ENCODE measurements at regions not wholly inside any gene's neighbourhood (a gene's known extent, or its start where the extent isn't known, plus 50 kb on each side); places are given as distances from the start of the nearest gene placed in this dataset.

GRCh38 chr10:60998932-60999331 lies 54.9 kb upstream of the RHOBTB1 start:
- WGBS = 65% methylated on average over 4 of the region's 4 CpGs
- Histone ChIP-seq H3K4me1 (ENCODE audit: control insufficient read depth in 4 of 4, insufficient read depth in 4 of 4, low read length in 3 of 4) (peaks cover 0 to 8% (median 1%) of the 10 kb centered on the region in 4 donors), H3K4me3 (ENCODE audit: low read depth in 1 of 3, low read length in 3 of 3) (no peak overlapping the region), H3K9ac (ENCODE audit: low read depth in 1 of 2, low read length in 2 of 2) (no peak overlapping the region), H3K27me3 (ENCODE audit: control insufficient read depth in 4 of 4, insufficient read depth in 4 of 4, low read length in 3 of 4) (peaks cover 0 to 2% (median 0%) of the 10 kb centered on the region in 4 donors), H3K27ac (ENCODE audit: low read depth in 1 of 2, low read length in 2 of 2) (no peak overlapping the region), H3K9me3 (ENCODE audit: control insufficient read depth in 4 of 4, low read length in 3 of 4) (no peaks in the 10 kb centered on the region), H3K36me3 (ENCODE audit: control insufficient read depth in 4 of 4, insufficient read depth in 3 of 4, low read depth in 1 of 4, low read length in 3 of 4) (no peaks in the 10 kb centered on the region)
- no peak for TF ChIP-seq FOXA2 (IDR thresholded peaks at IDR 0.05)
- TF ChIP-seq YY1 (IDR thresholded peaks at IDR 0.05) = no peak
- TF ChIP-seq CTCF (IDR thresholded peaks at IDR 0.05; ENCODE audit: low read depth, low read length, missing input control) = no peak
- TF ChIP-seq HNF4G (IDR thresholded peaks at IDR 0.05) = no peak
- TF ChIP-seq NR2F2 (IDR thresholded peaks at IDR 0.05) = no peak
- no peak for TF ChIP-seq RAD21 (IDR thresholded peaks at IDR 0.05)
- no peak for TF ChIP-seq SP1 (IDR thresholded peaks at IDR 0.05)
- no peak for TF ChIP-seq RXRA (IDR thresholded peaks at IDR 0.05)
- no peak for TF ChIP-seq TAF1 (conservative IDR thresholded peaks at IDR 0.05)
- no peak for TF ChIP-seq ZBTB33 (IDR thresholded peaks at IDR 0.05)
- TF ChIP-seq FOXA1 (IDR thresholded peaks at IDR 0.05) = no peak
- TF ChIP-seq ATF3 (IDR thresholded peaks at IDR 0.05) = no peak
- no peak for TF ChIP-seq GABPA (IDR thresholded peaks at IDR 0.05 in 1 of 2, conservative IDR thresholded peaks at IDR 0.05 in 1 of 2)
- no peak for TF ChIP-seq HNF4A (conservative IDR thresholded peaks at IDR 0.05)
- TF ChIP-seq EGR1 (IDR thresholded peaks at IDR 0.05; ENCODE audit: low read depth in 2 of 2) = no peak
- DNase-seq (ENCODE audit: low spot score) = no peak

GRCh38 chr10:60994128-60994527 lies 50.1 kb upstream of the RHOBTB1 start:
- TF ChIP-seq HNF4G (IDR thresholded peaks at IDR 0.05) (no peak), JUND (IDR thresholded peaks at IDR 0.05) (no peak), TAF1 (conservative IDR thresholded peaks at IDR 0.05) (no peak), MAX (IDR thresholded peaks at IDR 0.05) (no peak), YY1 (IDR thresholded peaks at IDR 0.05) (no peak)
- H3K27ac ChIP-seq (ENCODE audit: low read depth in 1 of 2, low read length in 2 of 2) = no peak overlapping the region
- no peak overlapping the region for H3K9ac ChIP-seq (ENCODE audit: low read depth in 1 of 2, low read length in 2 of 2)
- no peaks in the 10 kb centered on the region for H3K9me3 ChIP-seq (ENCODE audit: control insufficient read depth in 4 of 4, low read length in 3 of 4)
- 84% methylated on average over 2 of the region's 2 CpGs for WGBS
- H3K4me3 ChIP-seq (ENCODE audit: low read depth in 1 of 3, low read length in 3 of 3) = no peak overlapping the region
- H3K36me3 ChIP-seq (ENCODE audit: control insufficient read depth in 4 of 4, insufficient read depth in 3 of 4, low read depth in 1 of 4, low read length in 3 of 4) = no peaks in the 10 kb centered on the region
- H3K27me3 ChIP-seq (ENCODE audit: control insufficient read depth in 4 of 4, insufficient read depth in 4 of 4, low read length in 3 of 4) = no peaks in the 10 kb centered on the region
- no peak for DNase-seq (ENCODE audit: low spot score)
- H3K4me1 ChIP-seq (ENCODE audit: control insufficient read depth in 4 of 4, insufficient read depth in 4 of 4, low read length in 3 of 4) = no peaks in the 10 kb centered on the region

Data from liver (tissue), 8 donors.